ENCODE measurements at regions not wholly inside any gene's neighbourhood (a gene's known extent, or its start where the extent isn't known, plus 50 kb on each side); places are given as distances from the start of the nearest gene placed in this dataset.

GRCh38 chr4:158006990-158007389, 165.8 kb downstream of the GASK1B start:
- TF ChIP-seq, protein P1, sequence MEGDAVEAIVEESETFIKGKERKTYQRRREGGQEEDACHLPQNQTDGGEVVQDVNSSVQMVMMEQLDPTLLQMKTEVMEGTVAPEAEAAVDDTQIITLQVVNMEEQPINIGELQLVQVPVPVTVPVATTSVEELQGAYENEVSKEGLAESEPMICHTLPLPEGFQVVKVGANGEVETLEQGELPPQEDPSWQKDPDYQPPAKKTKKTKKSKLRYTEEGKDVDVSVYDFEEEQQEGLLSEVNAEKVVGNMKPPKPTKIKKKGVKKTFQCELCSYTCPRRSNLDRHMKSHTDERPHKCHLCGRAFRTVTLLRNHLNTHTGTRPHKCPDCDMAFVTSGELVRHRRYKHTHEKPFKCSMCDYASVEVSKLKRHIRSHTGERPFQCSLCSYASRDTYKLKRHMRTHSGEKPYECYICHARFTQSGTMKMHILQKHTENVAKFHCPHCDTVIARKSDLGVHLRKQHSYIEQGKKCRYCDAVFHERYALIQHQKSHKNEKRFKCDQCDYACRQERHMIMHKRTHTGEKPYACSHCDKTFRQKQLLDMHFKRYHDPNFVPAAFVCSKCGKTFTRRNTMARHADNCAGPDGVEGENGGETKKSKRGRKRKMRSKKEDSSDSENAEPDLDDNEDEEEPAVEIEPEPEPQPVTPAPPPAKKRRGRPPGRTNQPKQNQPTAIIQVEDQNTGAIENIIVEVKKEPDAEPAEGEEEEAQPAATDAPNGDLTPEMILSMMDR (IDR thresholded peaks at IDR 0.05; ENCODE audit: low read depth, low read length, poor library complexity, severe bottlenecking): no peak
- no peak for TF ChIP-seq EZH2phosphoT487 (IDR thresholded peaks at IDR 0.05; ENCODE audit: borderline replicate concordance, low read length)

Data from DOHH2 (cell line).